GM19351 (cell line): ENCODE measurements at regions not wholly inside any gene's neighbourhood (a gene's known extent, or its start where the extent isn't known, plus 50 kb on each side); places are given as distances from the start of the nearest gene placed in this dataset.
"Not testable (repeated sequence)": the region's sequence is repeated elsewhere in the genome, so short reads cannot be mapped to it uniquely, and the experiment has no call there.

Experiments
- ATAC-seq: cut with Tn5 transposase; IDR thresholded peaks from one replicate; pipeline ENCODE4 v1.9.1; 2021; ENCODE audit warnings: mild to moderate bottlenecking, moderate library complexity; ENCODE audit not compliant: unreplicated experiment

GRCh38 chr6:6810727-6811126, 222.2 kb downstream of the LY86 start:
- no peak for ATAC-seq

GRCh38 chr6:6811128-6812009, 222.8 kb downstream of the LY86 start:
- no peak for ATAC-seq

- no peak for ATAC-seq
These were observed 223.9 kb downstream of the LY86 start for GRCh38 chr6:6812427-6812826.

- ATAC-seq: no peak
These were observed 227.2 kb downstream of the LY86 start for GRCh38 chr6:6815732-6816131.

- no peak for ATAC-seq
These were observed 228.2 kb downstream of the LY86 start for GRCh38 chr6:6816716-6817115.

- ATAC-seq: no peak
These were observed 229.6 kb downstream of the LY86 start for GRCh38 chr6:6818078-6818639.

- ATAC-seq: no peak
These were observed 232.2 kb downstream of the LY86 start for GRCh38 chr6:6820641-6821238.

- no peak for ATAC-seq
These were observed 233.2 kb downstream of the LY86 start for GRCh38 chr6:6821639-6822261.

GRCh38 chr6:6823030-6823429, 234.5 kb downstream of the LY86 start:
- no peak for ATAC-seq

- ATAC-seq: no peak
These were observed 235.2 kb downstream of the LY86 start for GRCh38 chr6:6823568-6824224.

GRCh38 chr6:6824381-6824780, 235.9 kb downstream of the LY86 start:
- ATAC-seq: no peak

GRCh38 chr6:6825193-6825784, 236.8 kb downstream of the LY86 start:
- ATAC-seq: no peak

- peak; percentile 81 for ATAC-seq
These were observed 237.8 kb downstream of the LY86 start for GRCh38 chr6:6826095-6826901.

GRCh38 chr6:6826961-6827360, 238.4 kb downstream of the LY86 start:
- no peak for ATAC-seq

GRCh38 chr6:6829872-6830685, 241.6 kb downstream of the LY86 start:
- ATAC-seq: no peak

GRCh38 chr6:6830686-6831063, 242.2 kb downstream of the LY86 start:
- ATAC-seq: not testable (repeated sequence)

- ATAC-seq: no peak
These were observed 243.9 kb downstream of the LY86 start for GRCh38 chr6:6832439-6832838.

- no peak for ATAC-seq
These were observed 246.1 kb downstream of the LY86 start for GRCh38 chr6:6834356-6835222.
